NCI-H226 (cell line): ENCODE measurements at regions not wholly inside any gene's neighbourhood (a gene's known extent, or its start where the extent isn't known, plus 50 kb on each side); places are given as distances from the start of the nearest gene placed in this dataset.

Experiments used
- DNase-seq: peaks from one replicate; pipeline ENCODE4 v3.0.0-alpha.2; 2015

DNA sequence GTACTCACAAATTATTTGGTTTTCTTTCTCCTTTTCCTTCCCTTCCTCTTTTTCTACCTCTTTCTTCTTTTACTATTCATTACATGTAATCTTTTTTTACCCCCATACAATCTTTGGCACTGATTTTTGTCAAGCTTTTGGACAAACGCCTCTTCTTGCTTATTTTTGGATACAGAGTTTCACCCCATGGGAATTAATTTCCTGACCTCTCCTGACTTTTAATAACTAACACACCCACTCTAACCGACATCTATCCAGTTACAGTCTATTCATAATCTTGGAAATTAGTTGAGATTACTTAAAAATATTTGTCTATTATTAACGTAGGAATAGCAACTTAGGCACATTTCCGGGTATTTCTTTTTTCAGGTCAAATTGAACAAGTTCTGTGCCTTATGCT lies 101.2 kb downstream of the HDGFL1 start:
- no peak for DNase-seq

DNA sequence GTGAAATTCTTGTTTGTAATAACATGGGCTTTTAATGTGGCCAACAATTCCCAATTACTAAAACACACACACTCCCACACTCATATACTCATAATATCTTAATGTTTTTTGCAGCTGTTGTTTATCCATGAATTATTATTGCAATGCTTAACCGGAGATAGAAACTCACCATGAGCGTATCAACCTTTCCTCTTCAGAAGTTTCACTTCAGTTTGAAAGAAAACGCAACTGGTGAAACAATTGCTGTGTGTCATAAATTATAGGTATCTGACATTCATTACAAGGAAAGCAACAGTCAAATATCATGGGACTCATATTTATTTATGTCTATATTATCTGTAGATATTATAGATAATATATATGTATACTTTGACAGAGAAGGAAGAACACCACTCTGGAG lies 104.1 kb downstream of the HDGFL1 start:
- DNase-seq = no peak

DNA sequence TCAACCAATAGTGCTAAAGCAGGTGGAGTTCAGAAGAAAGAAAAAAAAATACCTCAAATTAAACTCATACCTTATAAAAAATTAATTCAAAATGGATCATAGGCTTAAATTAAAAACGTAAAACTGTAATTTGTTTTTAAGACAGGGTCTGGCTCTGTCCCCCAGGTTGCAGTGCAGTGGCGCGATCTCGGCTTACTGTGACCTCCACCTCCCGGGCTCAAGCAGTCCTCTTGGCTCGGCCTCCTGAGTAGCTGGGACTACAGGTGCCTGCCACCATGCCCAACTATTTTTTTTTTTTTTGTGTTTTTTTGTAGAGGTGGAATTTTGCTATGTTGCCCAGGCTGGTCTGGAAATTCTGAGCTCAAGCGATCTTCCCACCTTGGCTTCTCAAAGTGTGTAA lies 111.6 kb downstream of the HDGFL1 start:
- DNase-seq = no peak

DNA sequence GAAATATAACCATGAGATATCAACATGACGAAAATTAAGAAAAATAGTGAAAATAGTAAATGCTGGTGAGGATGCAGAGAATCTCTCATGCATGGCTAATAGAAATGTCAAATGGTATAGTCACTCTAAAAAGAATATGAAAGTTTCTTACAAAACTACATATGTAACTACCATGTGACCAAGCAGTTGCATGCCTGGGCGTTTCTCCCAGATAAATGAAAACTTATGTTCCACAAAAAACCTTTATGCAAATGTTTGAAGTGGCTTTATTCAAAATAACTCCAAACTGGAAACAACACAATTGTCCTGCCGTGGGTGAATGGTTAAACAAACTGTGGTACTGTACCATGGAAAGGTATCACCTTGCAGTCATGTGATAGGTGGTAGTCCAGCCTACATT lies 112.4 kb downstream of the HDGFL1 start:
- no peak for DNase-seq

DNA sequence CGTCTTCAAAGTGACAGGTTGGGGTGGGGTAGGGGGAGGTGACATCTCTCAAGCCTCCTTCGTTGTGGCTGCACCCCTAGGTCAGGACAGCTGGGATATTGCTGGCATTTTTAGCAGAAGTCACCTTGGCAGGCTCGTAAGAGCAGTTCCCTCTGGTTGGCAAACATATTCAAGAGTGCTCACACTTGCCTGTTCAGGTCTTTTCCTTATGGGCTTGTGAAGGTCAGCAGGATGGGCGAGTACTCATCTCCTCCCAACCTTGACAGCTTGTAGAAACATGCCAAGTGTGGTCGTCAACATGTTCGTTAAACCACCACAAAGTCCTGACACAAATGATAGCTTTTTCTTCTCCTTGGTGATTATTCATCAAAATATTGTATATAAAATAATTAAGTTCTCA lies 113.6 kb downstream of the HDGFL1 start:
- no peak for DNase-seq

DNA sequence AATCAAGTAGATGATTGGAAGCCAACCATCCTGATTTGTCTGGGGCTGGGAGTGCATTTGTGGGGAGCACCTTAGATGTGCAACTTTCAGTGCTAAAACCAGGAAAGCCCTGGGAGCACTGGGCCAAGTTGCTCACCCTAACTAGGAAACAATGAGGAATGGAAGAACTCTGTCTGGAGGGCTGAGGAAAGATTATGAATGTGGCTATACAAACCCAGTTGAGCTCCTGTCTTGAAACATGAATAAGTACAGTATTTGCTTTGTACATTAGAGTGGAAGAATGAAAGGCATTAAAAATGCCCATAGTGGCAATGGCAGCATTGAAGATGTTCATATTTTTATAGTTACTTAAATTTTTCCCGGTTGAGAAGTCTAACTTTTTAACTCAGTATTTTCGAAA lies 121.1 kb downstream of the HDGFL1 start:
- DNase-seq = no peak

DNA sequence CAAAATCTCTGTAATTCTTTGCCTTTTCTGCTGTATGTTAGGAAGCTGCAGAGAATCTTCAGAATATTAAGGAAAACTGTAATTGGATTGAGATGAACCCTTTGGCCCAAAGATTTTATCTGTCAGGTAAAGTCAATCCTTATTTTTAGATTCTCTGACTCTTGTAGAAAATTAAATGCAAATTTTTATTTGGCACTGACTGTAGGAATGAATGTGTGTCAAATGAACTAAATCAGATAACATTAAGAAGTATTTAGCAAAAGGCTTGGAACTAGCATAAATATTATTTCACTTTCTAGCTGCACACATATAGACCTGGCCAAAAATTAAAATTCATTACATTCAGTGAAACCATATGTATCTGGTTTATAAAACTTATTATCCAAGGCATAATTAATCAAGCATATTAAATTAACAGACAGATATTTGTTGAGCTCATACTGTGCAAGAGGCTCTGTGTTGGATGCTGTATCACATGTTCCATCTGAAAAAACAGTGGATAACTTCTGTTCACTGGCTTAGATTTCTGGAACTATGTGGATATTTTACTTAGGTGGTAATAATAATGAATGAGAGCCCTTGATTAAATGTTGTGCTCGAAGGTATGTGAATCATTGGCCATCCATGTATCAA lies 124.8 kb downstream of the HDGFL1 start:
- DNase-seq = no peak

DNA sequence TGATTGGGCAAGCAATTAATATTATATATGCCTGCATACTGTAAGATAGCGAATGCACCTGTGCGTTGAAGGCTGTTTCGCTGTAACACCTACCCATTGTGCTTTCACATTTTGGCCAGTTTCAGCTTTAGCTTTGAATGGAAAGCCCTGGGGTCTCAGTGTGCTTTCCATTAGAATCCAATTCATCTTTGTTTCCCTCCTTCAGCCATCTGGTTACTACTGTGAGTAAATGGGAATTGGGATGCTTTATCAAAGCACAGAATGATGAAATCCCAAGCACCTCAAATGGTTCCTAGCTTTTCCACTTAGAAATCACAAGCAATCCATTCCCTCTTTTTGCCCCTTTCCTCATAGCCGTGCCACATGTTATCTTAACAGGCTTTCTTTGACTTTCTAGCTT lies 127.1 kb downstream of the HDGFL1 start:
- DNase-seq = no peak

DNA sequence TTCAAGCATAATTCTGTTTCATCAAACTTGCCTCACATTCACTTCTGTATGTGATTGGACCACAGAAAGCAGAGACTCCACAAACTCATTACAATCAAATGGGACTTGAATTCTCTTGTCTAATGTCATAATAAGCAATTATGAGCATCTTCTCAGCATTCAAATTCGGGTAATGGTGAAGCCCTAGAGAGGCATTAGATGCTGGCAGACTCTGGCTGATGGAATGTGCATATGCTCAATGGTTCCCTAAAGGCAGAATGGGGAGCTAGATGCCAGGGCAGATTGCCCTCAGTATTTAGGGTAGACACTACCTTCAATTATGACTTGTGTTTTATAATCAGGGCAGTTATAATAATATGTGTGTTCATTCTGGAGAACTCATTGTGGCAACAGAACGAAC lies 127.9 kb downstream of the HDGFL1 start:
- no peak for DNase-seq

DNA sequence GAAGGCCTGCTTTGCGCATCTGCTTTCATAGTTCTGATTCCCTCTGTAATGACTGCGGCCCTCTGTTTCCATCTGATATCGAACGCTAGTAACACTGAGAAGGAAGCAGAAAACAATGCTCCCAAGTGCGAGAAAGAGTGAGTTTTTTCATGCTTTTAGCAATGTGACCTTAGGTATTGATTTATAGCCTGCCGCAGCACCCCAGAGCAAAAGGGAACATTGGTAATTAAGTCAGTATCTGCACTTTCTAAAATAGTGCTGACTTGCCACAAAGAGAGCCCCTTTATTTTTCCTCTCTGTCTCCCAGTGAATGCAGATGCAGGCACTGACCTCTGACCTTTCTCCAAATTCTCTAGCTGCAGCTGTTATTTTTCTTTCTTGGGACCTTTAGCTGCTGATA lies 129.8 kb downstream of the HDGFL1 start:
- DNase-seq = no peak

DNA sequence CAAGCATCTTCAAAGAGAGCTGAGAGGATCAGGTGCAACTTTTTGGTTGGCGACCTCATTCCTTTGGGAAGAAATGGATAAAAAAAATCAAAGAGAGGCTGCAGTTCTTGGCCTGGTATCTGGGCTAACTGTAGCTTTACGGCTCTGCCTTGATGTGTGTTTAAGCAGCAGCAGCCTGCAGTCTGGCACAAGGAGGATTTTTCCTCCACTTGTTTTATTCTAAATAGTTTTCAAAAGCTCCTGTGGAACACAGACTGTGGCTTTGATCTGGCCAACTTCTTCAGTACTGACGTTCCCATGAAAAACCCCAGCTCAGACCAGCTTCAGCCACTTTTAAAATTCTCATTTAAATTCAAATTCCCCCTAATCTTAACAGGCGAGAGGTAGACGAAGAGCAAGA lies 137.3 kb downstream of the HDGFL1 start:
- no peak for DNase-seq

DNA sequence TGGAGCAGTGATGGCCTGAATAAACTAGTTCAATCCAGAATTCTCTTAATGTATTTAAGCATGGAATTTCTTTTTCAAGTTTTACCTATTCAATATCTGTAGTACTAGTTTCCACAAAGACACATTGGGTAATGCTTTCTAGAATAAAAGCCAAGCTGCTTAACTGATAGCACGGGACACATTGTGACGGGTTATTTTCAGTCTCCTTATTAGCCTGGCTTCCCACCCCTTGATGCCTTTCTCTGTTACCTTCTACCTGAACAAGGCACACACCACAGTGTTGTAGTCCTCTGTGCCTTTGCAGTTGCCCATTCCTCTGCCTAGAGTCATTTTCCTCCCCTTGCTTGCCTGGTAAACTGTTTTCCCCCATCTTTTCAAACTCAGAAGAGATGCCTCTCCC lies 139.1 kb downstream of the HDGFL1 start:
- no peak for DNase-seq

DNA sequence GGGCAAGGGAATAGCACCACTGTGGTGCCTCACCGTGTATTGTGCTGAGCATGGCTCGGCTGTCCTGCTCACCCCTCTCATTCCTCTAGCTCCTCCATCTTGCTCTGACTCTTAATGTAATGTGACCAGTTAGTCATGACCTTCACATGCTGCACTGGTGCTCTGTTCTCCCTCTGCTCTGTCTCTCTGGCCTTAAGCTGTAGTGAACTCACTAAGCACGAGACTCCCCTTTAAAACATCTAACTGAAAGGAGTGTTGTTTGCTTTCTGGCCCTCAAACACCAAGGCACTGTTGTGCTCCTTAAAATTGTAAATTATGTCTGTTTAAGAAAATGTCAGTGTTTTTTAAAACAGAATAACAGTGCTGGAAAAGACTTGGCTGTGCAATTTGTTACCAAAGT lies 140.4 kb downstream of the HDGFL1 start:
- no peak for DNase-seq

DNA sequence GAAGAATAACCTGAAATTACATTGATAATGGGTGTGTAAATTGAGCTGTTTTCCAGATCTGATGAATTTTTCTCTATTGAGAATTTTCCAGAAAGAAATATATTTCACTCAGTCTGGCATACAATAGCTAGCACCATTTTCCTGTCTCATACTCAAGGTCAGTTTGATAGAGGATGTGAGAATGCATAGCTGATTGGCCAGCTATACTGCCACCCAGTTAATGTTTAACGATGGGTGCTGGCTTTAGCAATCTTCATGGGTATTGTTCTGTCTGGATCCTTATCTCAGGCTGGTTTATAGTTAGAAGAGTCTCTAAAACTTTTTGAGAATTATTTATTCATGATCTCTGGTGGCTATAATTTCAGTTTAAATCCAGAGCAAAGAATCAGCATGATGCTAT lies 147.4 kb downstream of the HDGFL1 start:
- no peak for DNase-seq

DNA sequence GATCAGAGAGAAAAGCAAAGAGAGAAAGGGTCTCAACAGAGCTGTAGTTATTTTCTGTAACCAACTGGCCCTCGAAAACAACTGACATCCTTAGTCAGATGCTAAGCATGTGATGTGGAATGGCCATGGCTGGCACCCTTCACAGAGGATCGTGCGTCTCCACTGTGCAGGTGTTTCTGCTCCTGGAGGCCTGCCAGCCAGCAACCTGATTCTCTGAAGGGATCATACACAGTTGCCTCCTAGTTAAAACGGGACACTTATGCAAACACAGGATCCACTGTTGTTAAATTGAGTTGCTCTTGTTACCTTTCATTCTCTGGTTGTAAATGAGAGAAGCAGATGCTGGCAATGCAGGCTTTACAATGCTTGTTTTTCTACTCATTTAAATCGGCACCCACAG lies 148.5 kb downstream of the HDGFL1 start:
- no peak for DNase-seq

DNA sequence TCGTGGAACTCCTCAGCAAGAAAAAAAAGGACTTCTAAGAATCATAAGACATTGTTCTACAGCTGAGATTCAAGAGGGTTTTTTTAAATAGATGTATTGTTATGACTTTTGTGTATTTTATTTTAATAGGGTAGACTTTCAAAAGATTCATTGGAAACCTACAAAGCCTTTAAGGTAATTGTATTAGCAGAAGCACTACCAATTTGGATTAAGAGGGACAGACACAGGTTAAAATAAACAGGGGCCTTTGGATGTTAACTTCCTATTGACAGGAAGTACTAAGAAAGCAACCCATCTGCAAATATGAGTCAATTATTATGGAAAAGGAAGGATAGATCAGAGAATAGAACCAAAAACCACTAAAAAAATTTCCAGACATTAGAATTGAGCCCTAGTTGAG lies 153.5 kb downstream of the HDGFL1 start:
- DNase-seq = no peak

DNA sequence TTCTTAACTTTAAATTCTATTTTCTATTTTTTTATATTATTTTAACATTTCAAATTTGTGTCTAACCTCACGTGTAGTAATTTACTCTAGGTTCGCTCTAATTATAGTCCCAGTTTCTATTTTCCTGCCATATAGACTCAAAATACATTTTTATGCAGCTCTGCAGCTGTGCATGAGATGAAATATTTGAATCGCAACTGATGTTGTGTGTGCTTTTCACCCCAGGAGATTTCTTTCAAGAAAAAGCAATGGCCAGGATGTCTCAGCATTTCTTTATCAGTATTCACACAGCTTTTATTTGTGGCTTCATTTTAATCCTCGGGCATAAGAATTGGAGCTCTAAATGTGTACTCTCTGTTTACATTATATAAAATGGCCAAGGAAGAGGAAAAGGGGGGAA lies 157.6 kb downstream of the HDGFL1 start:
- DNase-seq = no peak

DNA sequence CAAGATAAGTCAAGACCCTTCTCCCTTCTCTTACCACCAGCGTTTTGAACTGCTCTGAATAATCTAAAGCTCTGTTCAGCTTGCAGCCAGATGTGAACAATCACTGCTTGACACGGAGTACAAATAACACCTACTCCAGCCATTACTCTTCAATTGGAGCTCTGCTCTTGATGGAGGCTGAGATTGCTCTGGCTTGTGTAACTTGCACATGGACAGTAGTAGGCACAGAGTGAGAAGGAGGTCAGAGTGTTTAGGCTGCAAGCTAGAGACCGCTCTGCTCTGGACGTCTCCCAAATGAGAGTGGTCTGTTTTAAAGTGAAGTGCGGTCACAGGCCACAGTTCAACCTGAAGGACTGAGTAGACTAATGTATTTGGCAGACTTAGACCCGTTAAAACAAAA lies 158.3 kb downstream of the HDGFL1 start:
- no peak for DNase-seq

DNA sequence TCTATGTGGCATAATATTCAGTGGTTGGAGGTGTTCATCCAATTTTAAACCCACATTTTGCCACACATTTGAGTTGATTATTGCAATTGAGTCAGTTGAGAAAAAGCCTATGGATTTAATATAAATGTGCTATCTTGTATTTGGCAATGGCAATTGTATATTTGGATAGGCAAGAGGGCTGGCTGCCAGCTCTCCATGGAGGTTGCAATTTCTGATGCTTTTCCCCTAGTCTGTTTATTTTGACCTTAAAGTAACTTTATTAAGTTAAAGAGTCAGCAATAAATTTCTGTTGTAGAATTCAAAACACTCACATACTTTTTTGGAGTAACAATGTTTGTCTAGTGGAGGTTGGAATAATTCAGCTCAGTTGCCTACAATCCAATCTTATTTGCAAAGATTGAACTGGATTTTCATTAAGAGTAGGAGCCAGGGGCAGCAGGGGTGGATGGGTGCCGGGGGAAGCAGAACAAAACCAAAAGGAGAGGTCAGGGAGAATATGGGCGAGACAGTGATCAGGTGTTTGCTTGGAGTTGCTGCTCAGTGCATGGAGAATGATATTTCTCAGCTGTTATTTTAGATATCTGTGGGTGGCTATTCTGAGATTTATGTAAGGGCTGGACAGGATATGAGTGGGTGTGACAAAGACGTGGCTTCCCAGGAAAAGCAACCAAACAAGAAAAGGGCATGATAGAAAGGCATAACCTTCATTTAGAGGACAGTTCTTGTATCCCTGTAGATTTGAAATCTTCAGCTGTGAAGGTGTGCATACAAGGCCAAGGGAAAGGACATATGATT lies 163.0 kb downstream of the HDGFL1 start:
- DNase-seq = no peak

DNA sequence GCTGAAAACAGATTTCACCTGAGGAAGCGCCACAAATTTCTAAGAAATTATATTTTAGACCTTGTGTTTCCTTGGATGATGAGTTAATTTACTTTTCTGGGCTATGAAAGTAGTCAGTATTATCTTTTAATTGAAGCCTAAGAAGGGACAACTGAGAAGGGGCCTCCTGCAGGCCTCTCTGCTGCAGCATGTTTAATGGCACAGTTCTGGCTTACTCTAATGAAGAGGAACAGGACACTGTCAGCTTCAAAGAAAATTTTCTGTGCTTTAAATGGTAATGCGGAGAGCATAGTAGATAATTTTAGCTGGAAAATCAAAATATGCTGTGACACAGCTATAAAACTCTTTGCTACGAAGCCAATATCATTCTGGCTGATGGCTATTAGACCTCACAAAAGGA lies 167.4 kb downstream of the HDGFL1 start:
- DNase-seq = no peak

DNA sequence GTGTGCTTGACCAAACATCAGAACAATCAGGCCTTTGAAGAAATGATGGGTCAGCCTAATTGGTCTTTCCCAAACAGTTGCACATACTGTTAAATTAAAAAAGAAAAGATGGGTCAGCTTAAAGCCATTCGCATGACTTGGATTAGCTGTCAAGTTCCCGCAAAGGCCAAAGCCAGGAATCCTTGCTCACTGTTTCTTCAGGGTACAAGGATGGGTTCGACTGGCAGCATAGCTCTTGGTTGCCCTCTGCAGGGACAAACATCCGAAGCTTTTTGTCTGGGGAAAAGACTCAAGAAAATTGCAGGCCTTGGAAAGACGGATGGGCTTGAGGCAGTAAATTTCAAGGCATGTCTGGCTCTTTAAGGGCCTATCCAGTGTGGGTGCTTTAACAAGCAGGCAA lies 168.0 kb downstream of the HDGFL1 start:
- peak; percentile 21 for DNase-seq

DNA sequence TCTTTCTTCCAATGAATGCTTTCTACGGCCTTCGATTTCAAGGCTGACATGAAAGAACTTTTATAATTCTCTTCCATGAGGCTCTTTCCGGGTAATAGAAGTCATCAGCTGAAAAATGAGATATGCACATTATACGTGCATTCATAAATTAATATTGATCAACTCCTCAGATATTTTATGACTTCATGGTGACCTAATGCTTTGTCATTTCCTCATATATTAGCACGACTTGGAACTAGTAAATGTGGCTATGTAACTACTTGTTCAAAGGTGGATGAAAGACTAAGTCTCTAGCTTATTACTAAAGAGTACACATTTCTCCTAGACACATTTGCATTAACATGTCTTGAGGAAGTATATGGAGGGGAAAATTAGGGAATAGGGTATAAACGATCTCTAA lies 168.8 kb downstream of the HDGFL1 start:
- DNase-seq = no peak

DNA sequence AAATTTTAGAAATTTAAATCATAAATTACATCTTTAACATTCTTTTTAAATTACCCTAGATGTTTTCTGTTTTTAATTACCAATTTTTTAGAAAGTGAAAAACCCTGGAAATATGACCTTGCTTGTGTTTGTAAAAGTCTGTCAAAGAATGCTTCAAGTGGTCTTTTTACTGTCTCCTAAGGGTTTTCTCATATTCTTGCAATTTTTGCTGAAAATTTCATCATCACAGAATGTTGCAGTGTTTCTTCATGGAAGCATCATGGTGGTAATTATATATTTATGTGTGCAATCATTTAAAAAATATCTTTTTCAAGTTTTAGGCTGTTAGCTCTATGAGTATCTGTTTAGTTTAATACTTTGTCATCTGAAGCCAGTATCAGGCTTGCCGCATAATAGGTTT lies 178.2 kb downstream of the HDGFL1 start:
- DNase-seq = no peak

DNA sequence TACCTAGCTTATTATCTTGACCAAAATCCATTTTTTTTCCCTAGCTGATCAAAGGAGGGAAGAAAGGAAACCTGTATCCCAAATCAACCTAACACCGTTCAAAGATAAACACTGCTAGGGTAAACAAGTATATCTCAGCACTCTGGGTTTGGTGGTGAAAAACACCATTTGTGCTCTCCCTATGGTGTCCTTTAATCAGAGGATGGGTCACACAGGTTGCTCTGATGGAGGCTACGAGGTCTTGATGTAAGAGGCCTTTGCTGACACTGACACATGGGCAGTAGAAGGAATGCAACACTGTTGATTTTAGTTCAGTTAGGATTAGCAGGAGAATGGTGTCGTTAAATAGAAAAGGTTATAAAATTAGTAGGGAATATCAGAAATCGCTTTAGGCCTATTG lies 179.3 kb downstream of the HDGFL1 start:
- no peak for DNase-seq

DNA sequence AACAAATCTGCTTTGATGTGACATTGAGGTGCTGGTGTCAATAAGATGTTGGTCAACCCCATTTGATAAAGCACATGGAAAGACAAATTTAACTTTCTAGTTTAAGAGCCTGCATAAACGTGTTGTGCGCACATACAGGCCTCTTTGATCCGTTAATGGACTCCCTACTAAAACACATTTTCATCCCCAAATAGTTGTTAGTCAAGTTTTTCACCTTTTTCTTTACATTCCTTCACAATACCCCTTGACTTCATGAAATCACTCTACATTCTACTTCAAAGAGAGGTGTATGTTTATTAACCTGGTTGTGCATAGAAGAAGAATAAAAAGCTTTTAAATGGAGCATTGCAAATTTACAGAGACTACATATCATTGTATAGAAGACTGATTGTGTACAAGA lies 180.3 kb downstream of the HDGFL1 start:
- DNase-seq = no peak
